ENCODE measurements at regions not wholly inside any gene's neighbourhood (a gene's known extent, or its start where the extent isn't known, plus 50 kb on each side); places are given as distances from the start of the nearest gene placed in this dataset.
"Not testable (repeated sequence)": the region's sequence is repeated elsewhere in the genome, so short reads cannot be mapped to it uniquely, and the experiment has no call there.

GRCh38 chr14:52124791-52125684 is 56.2 kb upstream of the NID2 start (continued):
- TF ChIP-seq CEBPB (IDR thresholded peaks at IDR 0.05; ENCODE audit: low read depth) (no peak), ZNF274 (IDR thresholded peaks at IDR 0.05; ENCODE audit: low read depth, low read length) (no peak)
- TF ChIP-seq, protein P1, sequence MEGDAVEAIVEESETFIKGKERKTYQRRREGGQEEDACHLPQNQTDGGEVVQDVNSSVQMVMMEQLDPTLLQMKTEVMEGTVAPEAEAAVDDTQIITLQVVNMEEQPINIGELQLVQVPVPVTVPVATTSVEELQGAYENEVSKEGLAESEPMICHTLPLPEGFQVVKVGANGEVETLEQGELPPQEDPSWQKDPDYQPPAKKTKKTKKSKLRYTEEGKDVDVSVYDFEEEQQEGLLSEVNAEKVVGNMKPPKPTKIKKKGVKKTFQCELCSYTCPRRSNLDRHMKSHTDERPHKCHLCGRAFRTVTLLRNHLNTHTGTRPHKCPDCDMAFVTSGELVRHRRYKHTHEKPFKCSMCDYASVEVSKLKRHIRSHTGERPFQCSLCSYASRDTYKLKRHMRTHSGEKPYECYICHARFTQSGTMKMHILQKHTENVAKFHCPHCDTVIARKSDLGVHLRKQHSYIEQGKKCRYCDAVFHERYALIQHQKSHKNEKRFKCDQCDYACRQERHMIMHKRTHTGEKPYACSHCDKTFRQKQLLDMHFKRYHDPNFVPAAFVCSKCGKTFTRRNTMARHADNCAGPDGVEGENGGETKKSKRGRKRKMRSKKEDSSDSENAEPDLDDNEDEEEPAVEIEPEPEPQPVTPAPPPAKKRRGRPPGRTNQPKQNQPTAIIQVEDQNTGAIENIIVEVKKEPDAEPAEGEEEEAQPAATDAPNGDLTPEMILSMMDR (IDR thresholded peaks at IDR 0.05 in 2 of 3, conservative IDR thresholded peaks at IDR 0.05 in 1 of 3; ENCODE audit: borderline replicate concordance in 1 of 3, insufficient read depth in 1 of 3, low read depth in 2 of 3, low read length in 2 of 3): no peak

- H3K79me2 ChIP-seq (ENCODE audit: insufficient read depth, low read length); H3K9me2 ChIP-seq (ENCODE audit: insufficient read depth); H3K4me1 ChIP-seq (ENCODE audit: control insufficient read depth in 1 of 2, insufficient read depth in 2 of 2, low read length in 2 of 2); BruUV-seq (replicated peaks); H3K27me3 ChIP-seq (ENCODE audit: insufficient read depth, low read length); H3K27ac ChIP-seq (ENCODE audit: low read depth, low read length); H3K9ac ChIP-seq (ENCODE audit: low read length); DNase-seq (ENCODE audit: low read depth, low spot score); ATAC-seq; H4K20me1 ChIP-seq (ENCODE audit: insufficient read depth); POLR2A ChIA-PET; RAD21 ChIA-PET (ENCODE audit: low non-redundant PET in 1 of 2, low total read pairs in 2 of 2, uncharacterized antibody in 2 of 2, unreplicated experiment in 2 of 2); CTCF ChIA-PET; intact Hi-C loops (cut with micrococcal nuclease); H3K36me3 ChIP-seq (ENCODE audit: control insufficient read depth in 1 of 2, insufficient read depth in 2 of 2, low read length in 2 of 2); H3K4me2 ChIP-seq (ENCODE audit: low read length); H3K9me3 ChIP-seq (ENCODE audit: control insufficient read depth in 1 of 2, insufficient read depth in 1 of 2, low read depth in 1 of 2, low read length in 2 of 2); H2AFZ ChIP-seq (ENCODE audit: low read depth, low read length, poor library complexity, severe bottlenecking); H3K4me3 ChIP-seq (replicated peaks in 1 of 2; ENCODE audit: low read depth in 1 of 2, low read length in 2 of 2): not testable (repeated sequence)
Observed at GRCh38 chr14:52122163-52122562, 53.3 kb upstream of the NID2 start.

- H3K4me1 ChIP-seq (ENCODE audit: control insufficient read depth in 1 of 2, insufficient read depth in 2 of 2, low read length in 2 of 2): no peaks in the 10 kb centered on the region
- TF ChIP-seq CBX3 (IDR thresholded peaks at IDR 0.05; ENCODE audit: low read depth) (no peak), FOSL1 (IDR thresholded peaks at IDR 0.05; ENCODE audit: low read depth) (no peak), RAD21 (IDR thresholded peaks at IDR 0.05; ENCODE audit: low read depth) (no peak), REST (IDR thresholded peaks at IDR 0.05; ENCODE audit: low read depth) (no peak), ZFX (IDR thresholded peaks at IDR 0.05) (no peak), JUND (IDR thresholded peaks at IDR 0.05) (no peak), ELF1 (IDR thresholded peaks at IDR 0.05; ENCODE audit: borderline replicate concordance, low read depth) (no peak), TCF7L2 (IDR thresholded peaks at IDR 0.05; ENCODE audit: borderline replicate concordance, extremely low read depth, insufficient read depth, insufficient read length) (no peak)
- TF ChIP-seq, protein P2, sequence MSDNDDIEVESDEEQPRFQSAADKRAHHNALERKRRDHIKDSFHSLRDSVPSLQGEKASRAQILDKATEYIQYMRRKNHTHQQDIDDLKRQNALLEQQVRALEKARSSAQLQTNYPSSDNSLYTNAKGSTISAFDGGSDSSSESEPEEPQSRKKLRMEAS (IDR thresholded peaks at IDR 0.05): no peak
- TF ChIP-seq, protein P3, sequence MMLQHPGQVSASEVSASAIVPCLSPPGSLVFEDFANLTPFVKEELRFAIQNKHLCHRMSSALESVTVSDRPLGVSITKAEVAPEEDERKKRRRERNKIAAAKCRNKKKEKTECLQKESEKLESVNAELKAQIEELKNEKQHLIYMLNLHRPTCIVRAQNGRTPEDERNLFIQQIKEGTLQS (IDR thresholded peaks at IDR 0.05): no peak
Observed at GRCh38 chr14:52121441-52121840, 52.6 kb upstream of the NID2 start.

More at GRCh38 chr14:52121441-52121840, 52.6 kb upstream of the NID2 start:
- intact Hi-C loops (cut with micrococcal nuclease): no loop called here
- Histone ChIP-seq H2AFZ (ENCODE audit: low read depth, low read length, poor library complexity, severe bottlenecking) (no peak overlapping the region), H3K36me3 (ENCODE audit: control insufficient read depth in 1 of 2, insufficient read depth in 2 of 2, low read length in 2 of 2) (no peaks in the 10 kb centered on the region), H3K9me2 (ENCODE audit: insufficient read depth) (no peaks in the 10 kb centered on the region), H3K4me2 (ENCODE audit: low read length) (no peak overlapping the region), H3K4me3 (replicated peaks in 1 of 2; ENCODE audit: low read depth in 1 of 2, low read length in 2 of 2) (no peak overlapping the region), H4K20me1 (ENCODE audit: insufficient read depth) (no peaks in the 10 kb centered on the region), H3K9me3 (ENCODE audit: control insufficient read depth in 1 of 2, insufficient read depth in 1 of 2, low read depth in 1 of 2, low read length in 2 of 2) (no peaks in the 10 kb centered on the region), H3K27me3 (ENCODE audit: insufficient read depth, low read length) (no peaks in the 10 kb centered on the region), H3K9ac (ENCODE audit: low read length) (no peak overlapping the region), H3K27ac (ENCODE audit: low read depth, low read length) (no peak overlapping the region), H3K79me2 (ENCODE audit: insufficient read depth, low read length) (no peaks in the 10 kb centered on the region)
- POLR2A ChIA-PET: no interaction called here
- no peak for ATAC-seq
- no peak for DNase-seq (ENCODE audit: low read depth, low spot score)
- no TSS peak for BruUV-seq (replicated peaks)
- RAD21 ChIA-PET (ENCODE audit: low non-redundant PET in 1 of 2, low total read pairs in 2 of 2, uncharacterized antibody in 2 of 2, unreplicated experiment in 2 of 2): no interaction called here
- CTCF ChIA-PET: no interaction called here

Data from HCT116 (cell line).